Naive B cell (primary cell): ENCODE measurements at regions not wholly inside any gene's neighbourhood (a gene's known extent, or its start where the extent isn't known, plus 50 kb on each side); places are given as distances from the start of the nearest gene placed in this dataset.

ENCODE experiments used
- ATAC-seq, 2 donors: fragments of 150-1000 bp; cut with Tn5 transposase; 2 replicates each; pipeline ENCODE4 v1.10.0; 2021; ENCODE audit warnings: low read depth in 2 of 2, mild to moderate bottlenecking in 2 of 2, moderate library complexity in 2 of 2
- DNase-seq: peaks from one replicate; pipeline ENCODE4 v3.0.0; 2022
- H3K27ac Mint-ChIP-seq, 6 donors: one replicate each; pipeline ENCODE4 v1.8.0; 2020 to 2022; ENCODE audit warnings: mild to moderate bottlenecking in 6 of 6, mixed read lengths in 6 of 6, moderate library complexity in 5 of 6, inconsistent platforms in 2 of 6
- H3K27me3 Mint-ChIP-seq, 3 donors: one replicate each; pipeline ENCODE4 v1.8.0; 2021 to 2022; ENCODE audit warnings: mixed read lengths in 3 of 3, mild to moderate bottlenecking in 1 of 3
- H3K36me3 Mint-ChIP-seq, 2 donors: one replicate each; pipeline ENCODE4 v1.8.0; 2020 to 2022; ENCODE audit warnings: mixed read lengths in 2 of 2, inconsistent platforms in 1 of 2, mild to moderate bottlenecking in 1 of 2
- H3K4me1 Mint-ChIP-seq, 3 donors: one replicate each; pipeline ENCODE4 v1.8.0; 2020 to 2022; ENCODE audit warnings: mixed read lengths in 3 of 3, inconsistent platforms in 1 of 3, mild to moderate bottlenecking in 1 of 3, moderate library complexity in 1 of 3
- H3K4me3 Mint-ChIP-seq, 8 donors: one replicate each; pipeline ENCODE4 v1.8.0; 2020 to 2022; ENCODE audit warnings: mild to moderate bottlenecking in 8 of 8, mixed read lengths in 8 of 8, moderate library complexity in 8 of 8, inconsistent platforms in 2 of 8
- H3K9me3 Mint-ChIP-seq, 7 donors: one replicate each; pipeline ENCODE4 v1.8.0; 2020 to 2022; ENCODE audit warnings: mixed read lengths in 7 of 7, mild to moderate bottlenecking in 5 of 7, inconsistent platforms in 2 of 7, moderate library complexity in 1 of 7

DNA sequence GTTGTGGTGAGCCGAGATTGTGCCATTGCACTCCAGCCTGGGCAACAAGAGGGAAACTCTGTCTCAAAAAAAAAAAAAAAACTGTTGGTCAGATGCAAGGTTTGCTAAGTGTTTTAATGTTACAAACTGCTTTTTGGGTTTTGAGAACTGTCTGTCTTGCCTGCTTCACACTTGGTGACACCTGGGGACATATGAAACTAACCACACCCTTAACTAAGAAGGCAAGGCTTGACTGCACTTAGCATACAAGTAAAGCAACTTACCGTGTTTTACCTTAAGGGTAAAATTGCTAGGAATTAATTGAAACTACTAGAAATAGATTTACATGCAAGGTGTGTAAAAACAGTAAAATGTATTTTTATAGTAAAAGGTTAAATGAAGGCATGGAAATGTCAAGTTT is 180.4 kb downstream of the OR13H1 start:
- Mint-ChIP-seq H3K4me1 (peaks cover 0 to 31% (median 14%) of the 10 kb centered on the region in 3 donors), H3K27ac (peak overlapping the region in 2 of 6 donors; percentile 24 to 47), H3K4me3 (peak overlapping the region in 4 of 8 donors; percentile 18 to 88 (median 43)), H3K27me3 (no peaks in the 10 kb centered on the region), H3K36me3 (peaks cover 0 to 6% of the 10 kb centered on the region in 2 donors), H3K9me3 (peaks cover 4 to 28% (median 18%) of the 10 kb centered on the region in 7 donors)
- DNase-seq (no peak), ATAC-seq (no peak)

DNA sequence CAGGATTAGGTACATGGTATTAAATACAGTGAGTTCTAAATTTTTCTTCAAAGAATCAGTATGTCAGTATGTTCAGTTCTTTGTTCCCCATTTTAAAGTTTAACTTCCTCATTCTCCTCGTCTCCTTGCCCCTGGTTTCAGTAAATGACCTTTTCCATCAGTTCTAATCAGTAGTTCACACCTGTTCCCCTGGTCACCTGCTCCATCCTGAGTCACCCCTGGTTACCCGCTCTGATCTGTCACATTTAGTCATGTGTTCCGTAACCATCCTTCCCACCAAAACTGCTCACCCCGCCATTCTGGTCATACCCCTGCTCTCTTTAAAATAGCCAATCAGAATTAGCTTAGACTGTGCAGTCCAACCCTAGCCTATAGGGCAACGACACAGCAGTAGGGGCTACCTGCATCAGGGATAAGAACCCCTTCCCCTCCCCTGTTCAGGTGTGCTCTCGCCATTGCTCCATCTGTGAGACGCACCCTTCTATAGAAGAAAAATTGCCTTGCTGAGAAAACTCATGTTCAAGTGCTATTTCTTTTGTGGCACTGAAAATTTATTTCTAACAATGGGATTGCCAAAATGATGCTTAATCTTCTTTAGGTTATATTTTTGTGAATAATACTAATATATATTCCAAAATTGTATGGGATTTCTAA is 181.3 kb downstream of the OR13H1 start:
- H3K4me1 Mint-ChIP-seq = peaks cover 0 to 31% (median 16%) of the 10 kb centered on the region in 3 donors
- peaks cover 4 to 28% (median 18%) of the 10 kb centered on the region in 7 donors for H3K9me3 Mint-ChIP-seq
- H3K36me3 Mint-ChIP-seq = peaks cover 0 to 6% of the 10 kb centered on the region in 2 donors
- peak overlapping the region in 5 of 6 donors; percentile 24 to 74 (median 57) for H3K27ac Mint-ChIP-seq
- H3K27me3 Mint-ChIP-seq = no peaks in the 10 kb centered on the region
- ATAC-seq = no peak
- peak overlapping the region in 6 of 8 donors; percentile 1 to 88 (median 24) for H3K4me3 Mint-ChIP-seq
- DNase-seq = peak; percentile 37

DNA sequence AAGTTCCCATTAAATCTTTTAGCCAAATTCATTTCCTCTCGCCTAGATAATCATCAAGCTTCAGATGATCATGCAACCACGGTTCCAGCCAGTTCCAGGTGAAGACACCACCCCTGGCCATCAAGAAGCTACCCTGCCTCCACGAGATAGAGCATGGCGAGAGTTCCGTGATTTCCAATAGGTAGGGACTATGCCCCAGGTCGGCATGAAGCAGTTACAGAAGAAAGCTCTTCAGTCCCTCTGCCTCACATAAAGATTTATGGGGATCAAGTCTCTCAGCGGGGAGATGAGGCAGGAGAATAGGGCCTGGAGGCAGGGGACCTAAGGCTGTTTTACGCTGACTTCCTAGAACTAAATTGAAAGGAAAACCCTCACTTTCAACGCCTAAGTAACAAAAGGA is 183.9 kb downstream of the OR13H1 start:
- H3K36me3 Mint-ChIP-seq = peaks cover 0 to 6% of the 10 kb centered on the region in 2 donors
- H3K4me3 Mint-ChIP-seq = peak overlapping the region in 6 of 8 donors; percentile 90 to 97 (median 95)
- H3K9me3 Mint-ChIP-seq = peaks cover 4 to 27% (median 15%) of the 10 kb centered on the region in 7 donors
- peaks cover 0 to 31% (median 16%) of the 10 kb centered on the region in 3 donors for H3K4me1 Mint-ChIP-seq
- peak overlapping the region in 4 of 6 donors; percentile 34 to 97 (median 86) for H3K27ac Mint-ChIP-seq
- DNase-seq (no peak), ATAC-seq (no peak)
- H3K27me3 Mint-ChIP-seq = no peaks in the 10 kb centered on the region

DNA sequence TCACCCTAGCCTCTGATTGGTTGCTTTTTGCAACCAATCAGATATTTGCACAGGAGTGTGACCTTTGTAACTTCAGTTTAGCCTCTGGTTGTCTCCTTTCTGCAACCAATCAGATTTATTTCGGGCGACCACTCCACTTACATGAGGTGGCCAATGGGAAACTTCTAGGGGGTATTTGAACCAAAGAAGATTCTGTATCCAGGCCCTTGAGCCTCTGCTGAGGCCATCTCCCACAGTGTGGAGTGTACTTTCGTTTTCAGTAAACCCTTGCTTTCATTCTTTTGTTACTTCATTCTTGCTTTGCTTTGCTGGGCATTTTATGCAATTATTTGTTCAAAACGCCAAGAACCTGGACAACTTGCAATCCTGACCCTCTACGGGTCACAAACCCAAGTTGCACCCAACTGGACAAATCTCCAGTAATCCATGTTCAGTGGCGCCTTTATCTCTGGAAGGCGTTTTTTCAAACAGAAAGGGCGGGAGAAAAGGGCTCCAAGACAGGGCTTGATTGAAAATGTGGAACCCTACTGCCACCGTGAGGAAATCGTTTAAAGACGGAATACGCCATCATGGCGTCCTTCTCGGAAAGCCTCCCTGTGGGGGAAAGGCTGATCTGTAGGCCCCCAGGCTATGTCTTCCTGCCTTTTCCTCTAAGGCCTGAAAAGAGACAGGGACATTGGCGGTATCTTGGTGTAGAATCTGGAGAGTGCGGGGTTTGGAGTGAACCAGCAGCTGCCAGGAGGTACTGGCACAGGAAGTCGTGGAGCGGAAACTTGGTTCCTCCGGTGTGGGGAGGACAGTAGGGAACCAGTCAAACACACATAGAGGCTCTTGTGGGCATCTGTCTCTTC is 184.6 kb downstream of the OR13H1 start:
- ATAC-seq = peak in 1 of 2 donors; percentile 71
- DNase-seq = peak; percentile 83
- peaks cover 0 to 6% of the 10 kb centered on the region in 2 donors for H3K36me3 Mint-ChIP-seq
- H3K4me3 Mint-ChIP-seq = peak overlapping the region in 6 of 8 donors; percentile 90 to 97 (median 95)
- H3K27ac Mint-ChIP-seq = peak overlapping the region in 5 of 6 donors; percentile 91 to 97 (median 97)
- no peaks in the 10 kb centered on the region for H3K27me3 Mint-ChIP-seq
- peaks cover 0 to 31% (median 16%) of the 10 kb centered on the region in 3 donors for H3K4me1 Mint-ChIP-seq
- H3K9me3 Mint-ChIP-seq = peaks cover 4 to 27% (median 15%) of the 10 kb centered on the region in 7 donors

DNA sequence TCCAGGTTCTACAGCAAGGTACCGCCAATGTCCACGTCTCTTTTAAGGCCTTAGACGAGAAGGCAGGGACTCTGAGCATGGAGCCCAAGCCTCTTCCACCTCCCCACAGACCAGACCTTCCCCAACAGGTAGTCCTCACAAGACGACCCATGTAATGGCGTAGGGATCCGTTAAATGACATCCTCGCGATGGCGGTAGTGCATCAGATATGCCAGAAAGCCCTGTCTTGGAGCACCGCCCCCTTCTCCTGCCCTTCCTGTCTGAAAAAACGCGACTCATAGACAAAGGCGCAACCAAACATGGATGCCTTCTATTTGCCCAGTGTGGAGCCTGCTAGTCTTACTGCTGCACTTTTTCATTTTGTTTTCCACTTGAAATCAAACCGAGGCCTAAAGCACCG is 185.4 kb downstream of the OR13H1 start:
- Mint-ChIP-seq H3K4me1 (peaks cover 0 to 28% (median 15%) of the 10 kb centered on the region in 3 donors), H3K27ac (peak overlapping the region in 4 of 6 donors; percentile 91 to 97 (median 96)), H3K36me3 (peaks cover 0 to 6% of the 10 kb centered on the region in 2 donors), H3K9me3 (peaks cover 5 to 27% (median 15%) of the 10 kb centered on the region in 7 donors), H3K4me3 (peak overlapping the region in 6 of 8 donors; percentile 90 to 97 (median 95)), H3K27me3 (no peaks in the 10 kb centered on the region)
- ATAC-seq (peak in 1 of 2 donors; percentile 71), DNase-seq (peak; percentile 73)

DNA sequence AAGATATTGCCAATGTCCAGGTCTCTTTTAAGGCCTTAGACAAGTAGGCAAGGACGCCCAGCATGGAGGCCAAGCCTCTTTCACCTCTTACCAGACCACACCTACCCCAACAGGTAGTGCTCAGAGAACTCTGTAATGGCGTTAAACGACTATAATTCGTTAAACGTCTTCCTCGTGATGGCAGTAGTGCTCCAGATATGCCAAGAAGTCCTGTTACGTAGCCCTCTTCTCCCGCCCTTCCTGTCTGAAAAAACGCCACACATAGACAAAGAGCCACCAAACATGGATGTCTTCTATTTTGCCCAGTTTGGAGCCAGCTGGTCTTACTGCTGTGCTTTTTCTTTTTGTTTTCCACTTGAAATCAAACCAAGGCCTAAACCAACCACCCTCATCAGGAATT is 190.7 kb downstream of the OR13H1 start:
- Mint-ChIP-seq H3K4me1 (peaks cover 0 to 9% (median 8%) of the 10 kb centered on the region in 3 donors), H3K4me3 (peak overlapping the region in 6 of 8 donors; percentile 6 to 84 (median 49)), H3K27ac (peak overlapping the region in 4 of 6 donors; percentile 52 to 71 (median 67)), H3K27me3 (no peaks in the 10 kb centered on the region), H3K9me3 (peaks cover 0 to 4% (median 3%) of the 10 kb centered on the region in 7 donors), H3K36me3 (peaks cover 0 to 6% of the 10 kb centered on the region in 2 donors)
- DNase-seq (peak; percentile 77), ATAC-seq (peak in 1 of 2 donors; percentile 71)

DNA sequence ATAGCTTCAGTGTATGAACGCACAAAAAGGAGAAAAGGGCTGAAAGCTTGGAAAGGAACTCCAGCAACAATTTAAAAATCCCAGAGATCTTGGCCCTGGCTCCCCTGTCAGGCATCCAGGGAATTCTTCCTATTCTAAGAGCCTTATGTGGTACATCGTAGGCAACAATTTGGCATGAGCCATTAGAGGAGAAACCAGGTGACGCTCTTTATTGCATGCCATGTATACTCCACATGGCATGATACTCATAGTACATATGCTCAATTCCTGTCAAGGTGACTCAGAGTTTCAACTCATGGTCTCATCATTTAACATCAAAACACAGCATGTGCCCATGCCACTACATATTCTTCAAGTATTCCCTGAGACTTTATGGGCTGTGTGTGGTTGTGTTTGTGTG is 191.3 kb downstream of the OR13H1 start:
- H3K9me3 Mint-ChIP-seq = peaks cover 0 to 9% (median 5%) of the 10 kb centered on the region in 7 donors
- H3K36me3 Mint-ChIP-seq = peaks cover 0 to 8% of the 10 kb centered on the region in 2 donors
- H3K27ac Mint-ChIP-seq = peak overlapping the region in 5 of 6 donors; percentile 18 to 71 (median 65)
- no peak for ATAC-seq
- no peak for DNase-seq
- H3K27me3 Mint-ChIP-seq = no peaks in the 10 kb centered on the region
- H3K4me1 Mint-ChIP-seq = peaks cover 0 to 9% (median 8%) of the 10 kb centered on the region in 3 donors
- peak overlapping the region in 6 of 8 donors; percentile 6 to 84 (median 49) for H3K4me3 Mint-ChIP-seq

DNA sequence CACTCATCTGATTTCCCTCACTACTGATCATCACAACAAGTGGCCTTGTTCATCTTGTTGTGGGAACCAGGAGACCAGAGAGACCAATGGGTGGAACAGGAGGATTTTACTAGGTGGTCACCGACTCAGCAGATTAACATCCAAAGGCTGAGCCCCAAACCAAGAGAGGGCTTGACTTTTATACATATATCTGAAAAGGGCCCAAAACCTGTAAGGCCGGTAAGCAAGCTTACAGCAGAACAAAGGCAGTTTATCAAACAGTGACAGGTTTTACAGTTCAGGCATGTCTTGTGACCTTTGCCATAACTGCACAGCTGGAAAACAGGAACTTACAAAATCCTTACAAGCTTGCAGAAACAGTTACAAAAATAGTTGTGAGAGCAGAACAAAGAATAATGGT is 195.9 kb downstream of the OR13H1 start:
- peak overlapping the region in 2 of 8 donors; percentile 6 to 66 for H3K4me3 Mint-ChIP-seq
- ATAC-seq = no peak

DNA sequence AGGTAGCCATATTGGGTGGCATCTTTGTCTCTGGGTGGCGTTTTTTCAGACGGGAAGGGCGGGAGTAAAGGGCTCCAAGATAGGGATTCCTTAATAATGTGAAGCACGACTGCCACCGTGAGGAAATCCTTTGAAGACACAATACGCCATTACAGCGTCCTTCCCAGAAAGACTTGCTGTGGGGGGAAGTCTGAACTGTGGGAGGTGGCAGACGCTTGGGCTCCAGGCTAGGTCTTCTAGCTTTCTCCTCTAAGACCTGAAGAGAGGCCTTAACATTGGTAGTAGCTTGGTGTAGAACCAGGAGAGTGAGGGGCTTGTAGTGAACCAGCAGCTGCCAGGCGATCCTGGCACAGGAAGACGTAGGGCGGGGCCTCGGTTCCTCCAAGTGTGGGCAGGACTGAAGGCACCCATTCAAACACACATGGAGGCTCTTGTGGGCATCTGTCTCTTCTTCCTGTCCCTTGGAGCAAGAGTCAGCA is 197.3 kb downstream of the OR13H1 start:
- H3K36me3 Mint-ChIP-seq = peaks cover 1 to 14% of the 10 kb centered on the region in 2 donors
- H3K4me1 Mint-ChIP-seq = peaks cover 0 to 8% (median 8%) of the 10 kb centered on the region in 3 donors
- H3K27me3 Mint-ChIP-seq = no peaks in the 10 kb centered on the region
- peak overlapping the region in 6 of 8 donors; percentile 80 to 99 (median 96) for H3K4me3 Mint-ChIP-seq
- DNase-seq = peak; percentile 75
- peak overlapping the region in 5 of 6 donors; percentile 60 to 97 (median 94) for H3K27ac Mint-ChIP-seq
- peaks cover 3 to 18% (median 14%) of the 10 kb centered on the region in 7 donors for H3K9me3 Mint-ChIP-seq
- ATAC-seq = peak in 1 of 2 donors; percentile 65

More for the DNA sequence above, 195.9 kb downstream of the OR13H1 start:
- Mint-ChIP-seq H3K27ac (no peak overlapping the region), H3K9me3 (peaks cover 3 to 18% (median 14%) of the 10 kb centered on the region in 7 donors), H3K27me3 (no peaks in the 10 kb centered on the region), H3K36me3 (peaks cover 0 to 14% of the 10 kb centered on the region in 2 donors), H3K4me1 (peaks cover 0 to 9% (median 5%) of the 10 kb centered on the region in 3 donors)
- DNase-seq = no peak

DNA sequence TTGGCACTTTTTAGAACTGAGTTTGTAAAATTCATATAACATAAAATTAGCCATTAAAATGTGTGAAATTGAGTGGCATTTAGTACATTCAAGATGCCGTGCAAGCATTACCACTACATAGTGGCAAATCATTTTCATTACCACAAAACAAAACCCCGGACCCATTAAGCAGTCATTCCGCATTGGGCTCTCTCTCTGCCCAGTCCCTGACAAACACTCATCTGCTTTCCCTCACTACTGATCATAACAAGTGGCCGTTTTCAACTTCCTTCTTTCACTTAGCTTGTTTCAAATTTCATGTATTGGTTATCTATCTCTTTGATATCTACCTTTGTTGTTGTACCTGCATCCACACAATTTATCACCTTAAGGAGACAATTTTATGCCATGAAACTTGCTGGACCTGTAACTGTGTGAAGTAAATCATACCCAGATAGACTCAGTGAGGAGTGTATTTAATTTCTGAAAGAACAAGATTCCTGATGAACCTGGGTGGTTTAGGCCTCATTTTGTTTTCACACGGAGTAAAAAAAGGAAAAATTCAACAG is 202.1 kb downstream of the OR13H1 start:
- Mint-ChIP-seq H3K4me3 (peak overlapping the region in 6 of 8 donors; percentile 89 to 98 (median 96)), H3K9me3 (peaks cover 0 to 2% (median 0%) of the 10 kb centered on the region in 7 donors), H3K27me3 (no peaks in the 10 kb centered on the region), H3K36me3 (peaks cover 4 to 9% of the 10 kb centered on the region in 2 donors), H3K27ac (peak overlapping the region in 5 of 6 donors; percentile 92 to 97 (median 94)), H3K4me1 (peaks cover 0 to 12% (median 9%) of the 10 kb centered on the region in 3 donors)
- DNase-seq = no peak
- no peak for ATAC-seq

DNA sequence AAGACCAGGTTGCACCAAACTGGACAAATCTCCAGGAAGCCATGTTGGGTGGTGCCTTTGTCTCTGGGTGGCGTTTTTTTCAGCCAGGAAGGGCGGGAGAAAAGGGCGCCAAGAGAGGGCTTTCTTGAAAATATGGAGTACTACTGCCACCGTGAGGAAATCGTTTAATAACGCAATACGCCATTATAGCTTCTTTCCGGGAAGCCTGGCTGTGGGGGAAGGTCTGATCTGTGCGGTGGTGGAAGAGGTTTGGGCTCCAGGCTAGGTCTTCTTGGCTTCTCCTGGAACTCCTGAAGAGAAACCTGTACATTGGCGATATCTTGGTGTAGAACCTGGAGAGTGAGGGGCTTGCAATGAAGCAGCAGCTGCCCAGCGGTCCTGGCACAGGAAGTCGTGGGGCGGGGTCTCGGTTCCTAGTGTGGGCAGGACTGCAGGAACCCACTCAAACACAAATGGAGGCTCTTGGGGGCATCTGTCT is 202.7 kb downstream of the OR13H1 start:
- DNase-seq = peak; percentile 78
- H3K27me3 Mint-ChIP-seq = no peaks in the 10 kb centered on the region
- peak overlapping the region in 5 of 6 donors; percentile 92 to 97 (median 94) for H3K27ac Mint-ChIP-seq
- H3K9me3 Mint-ChIP-seq = no peaks in the 10 kb centered on the region
- H3K36me3 Mint-ChIP-seq = peaks cover 4 to 9% of the 10 kb centered on the region in 2 donors
- peak in 1 of 2 donors; percentile 52 for ATAC-seq
- H3K4me1 Mint-ChIP-seq = peaks cover 0 to 12% (median 9%) of the 10 kb centered on the region in 3 donors
- peak overlapping the region in 6 of 8 donors; percentile 89 to 98 (median 96) for H3K4me3 Mint-ChIP-seq

DNA sequence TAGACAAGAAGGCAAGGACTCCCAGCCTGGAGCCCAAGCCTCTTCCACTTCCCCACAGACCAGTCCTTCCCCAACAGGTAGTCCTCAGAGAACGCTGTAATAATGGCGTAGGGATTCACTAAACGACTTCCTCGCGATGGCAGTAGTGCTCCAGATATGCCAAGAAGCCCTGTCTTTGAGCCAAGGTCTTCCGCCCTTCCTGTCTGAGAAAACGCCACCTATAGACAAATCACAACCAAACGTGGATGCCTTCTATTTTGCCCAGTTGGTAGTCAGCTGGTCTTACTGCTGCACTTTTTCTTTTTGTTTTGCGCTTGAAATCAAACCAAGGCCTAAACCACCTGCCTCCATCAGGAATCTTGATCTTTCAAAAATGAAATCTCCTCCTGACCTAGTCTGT is 203.3 kb downstream of the OR13H1 start:
- H3K4me1 Mint-ChIP-seq = peaks cover 0 to 12% (median 10%) of the 10 kb centered on the region in 3 donors
- peak overlapping the region in 6 of 8 donors; percentile 89 to 98 (median 96) for H3K4me3 Mint-ChIP-seq
- DNase-seq (peak; percentile 75), ATAC-seq (peak in 1 of 2 donors; percentile 65)
- peak overlapping the region in 4 of 6 donors; percentile 92 to 95 (median 94) for H3K27ac Mint-ChIP-seq
- peaks cover 4 to 9% of the 10 kb centered on the region in 2 donors for H3K36me3 Mint-ChIP-seq
- no peaks in the 10 kb centered on the region for H3K27me3 Mint-ChIP-seq
- H3K9me3 Mint-ChIP-seq = no peaks in the 10 kb centered on the region
